ENCODE measurements at regions not wholly inside any gene's neighbourhood (a gene's known extent, or its start where the extent isn't known, plus 50 kb on each side); places are given as distances from the start of the nearest gene placed in this dataset.

- H3K18ac ChIP-seq (ENCODE audit: low read length) = no peak overlapping the region
- no peak overlapping the region for H4K12ac ChIP-seq (ENCODE audit: low read depth, low read length)
- no peak overlapping the region for H3K9ac ChIP-seq (ENCODE audit: low read length)
- H3K23ac ChIP-seq (ENCODE audit: low read length) = no peak overlapping the region
- H3K79me1 ChIP-seq (ENCODE audit: low read length) = no peaks in the 10 kb centered on the region
- H3K36me3 ChIP-seq (ENCODE audit: control insufficient read depth in 1 of 2, insufficient read depth in 2 of 2, low read length in 2 of 2) = no peaks in the 10 kb centered on the region
- H4K91ac ChIP-seq (ENCODE audit: low read depth, low read length) = no peak overlapping the region
- no peak for DNase-seq
- H2BK120ac ChIP-seq (ENCODE audit: insufficient read depth, low read length, poor library complexity) = no peak overlapping the region
- peaks cover 0 to 2% of the 10 kb centered on the region in 2 experiments for H3K4me1 ChIP-seq (ENCODE audit: control insufficient read depth in 1 of 2, insufficient read depth in 2 of 2, low read length in 2 of 2)
- H3K27me3 ChIP-seq (ENCODE audit: insufficient read depth, low read length) = no peaks in the 10 kb centered on the region
- H3K79me2 ChIP-seq (ENCODE audit: control insufficient read depth, insufficient read depth, low read length, poor library complexity) = no peaks in the 10 kb centered on the region
- no CpG with 5 or more reads among the region's 5 CpGs for WGBS (ENCODE audit: extremely low coverage, insufficient coverage, insufficient read length)
- H3K4me3 ChIP-seq (ENCODE audit: low read depth, low read length) = no peak overlapping the region
- H3K9me3 ChIP-seq (ENCODE audit: insufficient read depth, low read depth, low read length) = no peaks in the 10 kb centered on the region
- no peak overlapping the region for H2BK5ac ChIP-seq (ENCODE audit: low read depth, low read length, poor library complexity)
- H2AK5ac ChIP-seq (ENCODE audit: low read length) = no peak overlapping the region
- no peak overlapping the region for H3K27ac ChIP-seq (ENCODE audit: low read depth, low read length)
- H2BK12ac ChIP-seq (ENCODE audit: low read length) = no peak overlapping the region
- H3K14ac ChIP-seq (ENCODE audit: low read length) = no peak overlapping the region
- no peak overlapping the region for H4K8ac ChIP-seq (ENCODE audit: low read depth, low read length)
- no peak overlapping the region for H3K4ac ChIP-seq (ENCODE audit: low read depth, low read length)
- no peak overlapping the region for H2AFZ ChIP-seq (ENCODE audit: insufficient read depth, low read length, poor library complexity)
- no peak overlapping the region for H3K4me2 ChIP-seq (ENCODE audit: low read length)
These were observed 172.6 kb downstream of the HAPSTR1 start for GRCh38 chr16:9264067-9264466.

GRCh38 chr16:9268446-9268845 is 177.0 kb downstream of the HAPSTR1 start:
- H3K23ac ChIP-seq (ENCODE audit: low read length) = no peak overlapping the region
- H3K4me1 ChIP-seq (ENCODE audit: control insufficient read depth in 1 of 2, insufficient read depth in 2 of 2, low read length in 2 of 2) = no peaks in the 10 kb centered on the region
- H3K4ac ChIP-seq (ENCODE audit: low read depth, low read length) = no peak overlapping the region
- H4K12ac ChIP-seq (ENCODE audit: low read depth, low read length) = no peak overlapping the region
- no peaks in the 10 kb centered on the region for H3K79me1 ChIP-seq (ENCODE audit: low read length)
- no peak overlapping the region for H2BK120ac ChIP-seq (ENCODE audit: insufficient read depth, low read length, poor library complexity)
- no peak overlapping the region for H4K8ac ChIP-seq (ENCODE audit: low read depth, low read length)
- H2BK12ac ChIP-seq (ENCODE audit: low read length) = no peak overlapping the region
- H3K4me2 ChIP-seq (ENCODE audit: low read length) = no peak overlapping the region
- no peak overlapping the region for H2AFZ ChIP-seq (ENCODE audit: insufficient read depth, low read length, poor library complexity)
- H4K91ac ChIP-seq (ENCODE audit: low read depth, low read length) = no peak overlapping the region
- H3K27ac ChIP-seq (ENCODE audit: low read depth, low read length) = no peak overlapping the region
- no peak overlapping the region for H3K9ac ChIP-seq (ENCODE audit: low read length)
- H3K79me2 ChIP-seq (ENCODE audit: control insufficient read depth, insufficient read depth, low read length, poor library complexity) = no peaks in the 10 kb centered on the region
- no peaks in the 10 kb centered on the region for H3K27me3 ChIP-seq (ENCODE audit: insufficient read depth, low read length)
- H3K9me3 ChIP-seq (ENCODE audit: insufficient read depth, low read depth, low read length) = no peaks in the 10 kb centered on the region
- no peak overlapping the region for H3K18ac ChIP-seq (ENCODE audit: low read length)
- WGBS (ENCODE audit: extremely low coverage, insufficient coverage, insufficient read length) = no CpG with 5 or more reads among the region's 4 CpGs
- no peak overlapping the region for H2AK5ac ChIP-seq (ENCODE audit: low read length)
- no peak for DNase-seq
- no peak overlapping the region for H2BK5ac ChIP-seq (ENCODE audit: low read depth, low read length, poor library complexity)
- H3K4me3 ChIP-seq (ENCODE audit: low read depth, low read length) = no peak overlapping the region
- H3K14ac ChIP-seq (ENCODE audit: low read length) = no peak overlapping the region
- H3K36me3 ChIP-seq (ENCODE audit: control insufficient read depth in 1 of 2, insufficient read depth in 2 of 2, low read length in 2 of 2) = no peaks in the 10 kb centered on the region

GRCh38 chr16:9270424-9270823 is 179.0 kb downstream of the HAPSTR1 start:
- Histone ChIP-seq H3K14ac (ENCODE audit: low read length) (no peak overlapping the region), H3K4me2 (ENCODE audit: low read length) (no peak overlapping the region), H2BK12ac (ENCODE audit: low read length) (no peak overlapping the region), H3K9me3 (ENCODE audit: insufficient read depth, low read depth, low read length) (no peaks in the 10 kb centered on the region), H3K36me3 (ENCODE audit: control insufficient read depth in 1 of 2, insufficient read depth in 2 of 2, low read length in 2 of 2) (no peaks in the 10 kb centered on the region), H2BK120ac (ENCODE audit: insufficient read depth, low read length, poor library complexity) (no peak overlapping the region), H2AFZ (ENCODE audit: insufficient read depth, low read length, poor library complexity) (no peak overlapping the region), H3K4ac (ENCODE audit: low read depth, low read length) (no peak overlapping the region), H3K79me2 (ENCODE audit: control insufficient read depth, insufficient read depth, low read length, poor library complexity) (no peaks in the 10 kb centered on the region), H3K18ac (ENCODE audit: low read length) (no peak overlapping the region), H4K91ac (ENCODE audit: low read depth, low read length) (no peak overlapping the region), H3K27me3 (ENCODE audit: insufficient read depth, low read length) (no peaks in the 10 kb centered on the region), H3K4me3 (ENCODE audit: low read depth, low read length) (no peak overlapping the region), H2BK5ac (ENCODE audit: low read depth, low read length, poor library complexity) (no peak overlapping the region), H4K12ac (ENCODE audit: low read depth, low read length) (no peak overlapping the region), H3K4me1 (ENCODE audit: control insufficient read depth in 1 of 2, insufficient read depth in 2 of 2, low read length in 2 of 2) (peaks cover 0 to 2% of the 10 kb centered on the region in 2 experiments), H4K8ac (ENCODE audit: low read depth, low read length) (no peak overlapping the region), H3K27ac (ENCODE audit: low read depth, low read length) (no peak overlapping the region), H3K23ac (ENCODE audit: low read length) (no peak overlapping the region), H3K79me1 (ENCODE audit: low read length) (no peaks in the 10 kb centered on the region), H3K9ac (ENCODE audit: low read length) (no peak overlapping the region), H2AK5ac (ENCODE audit: low read length) (no peak overlapping the region)
- DNase-seq = no peak
- WGBS (ENCODE audit: extremely low coverage, insufficient coverage, insufficient read length) = no CpG with 5 or more reads among the region's 2 CpGs

- Histone ChIP-seq H3K23ac (ENCODE audit: low read length) (no peak overlapping the region), H4K91ac (ENCODE audit: low read depth, low read length) (no peak overlapping the region), H3K9me3 (ENCODE audit: insufficient read depth, low read depth, low read length) (no peaks in the 10 kb centered on the region), H3K4me1 (ENCODE audit: control insufficient read depth in 1 of 2, insufficient read depth in 2 of 2, low read length in 2 of 2) (peaks cover 4 to 7% of the 10 kb centered on the region in 2 experiments), H3K9ac (ENCODE audit: low read length) (no peak overlapping the region), H3K27ac (ENCODE audit: low read depth, low read length) (no peak overlapping the region), H3K36me3 (ENCODE audit: control insufficient read depth in 1 of 2, insufficient read depth in 2 of 2, low read length in 2 of 2) (no peaks in the 10 kb centered on the region), H2BK12ac (ENCODE audit: low read length) (no peak overlapping the region), H3K79me2 (ENCODE audit: control insufficient read depth, insufficient read depth, low read length, poor library complexity) (no peaks in the 10 kb centered on the region), H2BK5ac (ENCODE audit: low read depth, low read length, poor library complexity) (no peak overlapping the region), H2BK120ac (ENCODE audit: insufficient read depth, low read length, poor library complexity) (no peak overlapping the region), H4K8ac (ENCODE audit: low read depth, low read length) (no peak overlapping the region), H3K4ac (ENCODE audit: low read depth, low read length) (no peak overlapping the region), H2AFZ (ENCODE audit: insufficient read depth, low read length, poor library complexity) (no peak overlapping the region), H3K79me1 (ENCODE audit: low read length) (no peaks in the 10 kb centered on the region), H3K14ac (ENCODE audit: low read length) (no peak overlapping the region), H3K27me3 (ENCODE audit: insufficient read depth, low read length) (no peaks in the 10 kb centered on the region), H3K18ac (ENCODE audit: low read length) (no peak overlapping the region), H3K4me3 (ENCODE audit: low read depth, low read length) (no peak overlapping the region), H2AK5ac (ENCODE audit: low read length) (no peak overlapping the region), H3K4me2 (ENCODE audit: low read length) (no peak overlapping the region), H4K12ac (ENCODE audit: low read depth, low read length) (no peak overlapping the region)
- WGBS (ENCODE audit: extremely low coverage, insufficient coverage, insufficient read length) = 100% methylated on average over 1 of the region's 1 CpG
- no peak for DNase-seq
These were observed 179.5 kb downstream of the HAPSTR1 start for GRCh38 chr16:9270941-9271340.
